Muscle of leg (tissue), 3 donors: ENCODE measurements at regions not wholly inside any gene's neighbourhood (a gene's known extent, or its start where the extent isn't known, plus 50 kb on each side); places are given as distances from the start of the nearest gene placed in this dataset.

ENCODE experiments used
- DNase-seq: peaks from one replicate; pipeline ENCODE4 v3.0.0; 2013
- H3K27ac ChIP-seq: one replicate; pipeline ENCODE4 v1.5.1; 2013; ENCODE audit warnings: mild to moderate bottlenecking, low read length, control low read depth
- H3K27me3 ChIP-seq: one replicate; pipeline ENCODE4 v1.6.1; 2013; ENCODE audit warnings: low read length; ENCODE audit not compliant: control insufficient read depth, insufficient read depth
- H3K36me3 ChIP-seq: one replicate; pipeline ENCODE4 v1.6.1; 2013; ENCODE audit warnings: low read length; ENCODE audit not compliant: control insufficient read depth, insufficient read depth
- H3K4me1 ChIP-seq: one replicate; pipeline ENCODE4 v1.6.1; 2013; ENCODE audit warnings: low read length; ENCODE audit not compliant: control insufficient read depth, insufficient read depth
- H3K4me3 ChIP-seq: one replicate; pipeline ENCODE4 v1.5.1; 2013; ENCODE audit warnings: low read length, control low read depth
- H3K9me3 ChIP-seq: replicated peaks from 2 replicates; pipeline ENCODE4 v1.6.1; 2013; ENCODE audit warnings: low read depth, low read length; ENCODE audit not compliant: control insufficient read depth
- WGBS: methylation state at CpG from one replicate; pipeline ENCODE4 v1.1.5; 2013; ENCODE audit warnings: missing lambda C conversion rate; ENCODE audit not compliant: insufficient coverage; 5-methylcytosine and 5-hydroxymethylcytosine counted together

DNA sequence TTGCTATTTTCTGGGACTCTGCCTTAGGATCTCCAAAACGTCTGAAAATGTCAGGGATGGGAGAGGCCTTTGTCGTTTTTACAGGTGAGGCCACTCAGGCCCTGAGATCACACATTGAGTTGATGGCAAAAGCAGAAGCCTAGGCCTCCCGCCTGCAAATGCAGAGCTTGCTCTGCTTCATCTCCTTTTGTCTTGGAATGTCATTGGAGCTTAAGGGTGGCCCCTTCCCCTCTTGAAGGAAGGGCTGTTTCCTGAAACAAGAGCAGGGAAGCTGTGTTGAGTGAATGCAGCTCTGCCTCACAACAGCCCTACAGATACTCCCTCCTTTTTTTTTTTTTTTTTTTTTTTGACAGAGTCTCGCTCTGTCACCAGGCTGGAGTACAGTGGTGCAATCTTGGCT, 123.5 kb downstream of the GLI2 start:
- Histone ChIP-seq H3K27ac (no peak overlapping the region), H3K9me3 (no peaks in the 10 kb centered on the region), H3K4me3 (no peak overlapping the region), H3K36me3 (peaks cover 5% of the 10 kb centered on the region), H3K4me1 (peaks cover 33% of the 10 kb centered on the region), H3K27me3 (peaks cover 3% of the 10 kb centered on the region)
- DNase-seq = peak; percentile 73
- 17% methylated on average over 1 of the region's 4 CpGs for WGBS

GRCh38 chr2:120859814-120860578, 124.3 kb downstream of the GLI2 start:
- H3K4me1 ChIP-seq = peaks cover 26% of the 10 kb centered on the region
- no peak overlapping the region for H3K4me3 ChIP-seq
- no peak overlapping the region for H3K27ac ChIP-seq
- H3K9me3 ChIP-seq = no peaks in the 10 kb centered on the region
- no peak for DNase-seq
- H3K27me3 ChIP-seq = peaks cover 3% of the 10 kb centered on the region
- WGBS = 91% methylated on average over 7 of the region's 14 CpGs
- H3K36me3 ChIP-seq = peaks cover 5% of the 10 kb centered on the region

DNA sequence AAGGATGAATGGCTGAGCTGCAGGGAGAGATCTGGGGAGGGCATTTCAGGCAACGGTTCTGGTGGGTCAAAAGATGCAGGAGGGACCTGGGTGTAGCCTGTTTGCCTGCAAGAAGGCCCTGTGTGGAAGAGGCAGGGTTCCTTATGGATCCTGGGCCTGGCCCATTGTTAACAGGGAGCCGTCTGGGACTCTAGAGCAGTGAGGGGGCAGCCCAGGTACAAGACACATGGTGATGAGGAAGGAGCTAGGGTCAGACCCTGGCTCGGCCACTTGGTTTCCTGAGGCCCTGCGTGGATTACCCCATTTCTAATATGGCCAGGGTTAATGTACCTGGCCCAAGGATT, 124.9 kb downstream of the GLI2 start:
- no peaks in the 10 kb centered on the region for H3K9me3 ChIP-seq
- peaks cover 23% of the 10 kb centered on the region for H3K4me1 ChIP-seq
- H3K27me3 ChIP-seq = peaks cover 3% of the 10 kb centered on the region
- H3K4me3 ChIP-seq = no peak overlapping the region
- 95% methylated on average over 3 of the region's 4 CpGs for WGBS
- no peak for DNase-seq
- peaks cover 5% of the 10 kb centered on the region for H3K36me3 ChIP-seq
- no peak overlapping the region for H3K27ac ChIP-seq

DNA sequence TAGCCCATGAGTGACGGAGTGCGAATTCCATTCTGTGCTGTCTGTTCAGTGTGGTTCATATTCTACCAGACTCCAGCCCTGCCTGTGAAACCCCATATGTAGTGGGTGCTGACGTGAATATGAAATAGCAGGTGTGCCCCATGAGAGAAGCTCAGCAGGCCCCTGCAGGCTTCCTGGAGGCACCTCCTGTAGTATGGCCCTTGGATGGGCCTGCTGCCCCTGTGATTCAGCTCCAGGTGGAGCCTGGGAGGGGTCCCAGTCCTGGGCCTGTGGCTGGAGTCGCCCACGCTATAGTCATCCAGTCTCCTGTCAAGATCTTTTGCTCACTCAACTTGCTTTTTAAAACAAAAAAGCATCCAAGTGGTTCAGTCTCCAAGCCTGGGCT, 125.5 kb downstream of the GLI2 start:
- H3K9me3 ChIP-seq = no peaks in the 10 kb centered on the region
- peaks cover 5% of the 10 kb centered on the region for H3K36me3 ChIP-seq
- peaks cover 3% of the 10 kb centered on the region for H3K27me3 ChIP-seq
- H3K27ac ChIP-seq = no peak overlapping the region
- 93% methylated on average over 5 of the region's 5 CpGs for WGBS
- no peak overlapping the region for H3K4me3 ChIP-seq
- no peak for DNase-seq
- H3K4me1 ChIP-seq = peaks cover 27% of the 10 kb centered on the region

DNA sequence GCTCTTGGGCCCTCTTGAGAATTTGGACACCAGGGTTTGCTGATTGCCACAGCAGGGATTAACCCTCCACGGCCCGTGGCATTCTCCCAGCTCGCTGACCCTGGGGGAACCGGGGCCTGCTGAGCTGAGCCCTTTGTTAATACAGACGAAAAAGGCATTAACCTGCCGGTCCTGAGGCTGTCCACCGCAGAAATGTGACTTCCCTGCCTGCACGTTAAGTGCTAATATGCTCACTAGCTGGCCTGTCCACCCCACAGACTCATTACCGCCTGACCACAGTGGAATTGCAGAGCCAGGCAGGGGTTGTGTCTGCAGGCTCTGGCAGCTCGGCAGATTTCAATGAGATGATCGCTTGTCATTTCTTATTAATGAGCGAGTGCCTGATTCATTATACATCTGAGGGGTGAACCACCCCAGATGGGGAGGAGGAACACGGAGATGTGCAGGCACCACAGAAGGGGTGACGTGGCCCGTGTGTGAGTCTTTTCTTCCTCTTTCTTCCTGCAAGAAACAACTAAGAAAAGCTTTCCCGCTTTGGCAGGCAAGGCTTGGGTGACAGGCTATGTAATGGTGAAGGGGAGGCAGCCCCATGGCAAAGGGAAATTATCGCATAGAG, 126.0 kb downstream of the GLI2 start:
- Histone ChIP-seq H3K4me3 (no peak overlapping the region), H3K9me3 (no peaks in the 10 kb centered on the region), H3K36me3 (peaks cover 1% of the 10 kb centered on the region), H3K4me1 (peaks cover 28% of the 10 kb centered on the region), H3K27ac (no peak overlapping the region), H3K27me3 (peaks cover 5% of the 10 kb centered on the region)
- DNase-seq = no peak
- 65% methylated on average over 14 of the region's 17 CpGs for WGBS

- H3K27ac ChIP-seq = no peak overlapping the region
These were observed 126.8 kb downstream of the GLI2 start for GRCh38 chr2:120862201-120863060.

DNA sequence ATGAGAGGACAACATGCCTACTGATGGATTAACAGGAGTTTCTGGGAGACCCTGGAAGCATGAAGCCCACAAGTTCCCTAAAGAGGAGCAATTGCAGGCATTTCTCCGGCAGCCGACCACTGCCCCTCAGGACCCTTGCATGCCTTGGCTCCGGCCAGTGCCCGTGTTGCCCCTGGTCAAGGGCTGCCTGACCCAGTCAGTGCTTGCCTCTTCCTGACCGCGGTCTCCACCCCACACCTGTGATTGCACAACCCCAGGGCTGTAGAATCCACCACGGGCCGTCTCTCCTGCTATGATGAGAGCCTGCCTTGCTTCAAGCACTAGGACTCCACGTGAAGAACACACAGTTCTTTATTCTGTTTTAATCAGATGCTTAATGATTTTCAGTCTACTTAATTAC, 127.5 kb downstream of the GLI2 start:
- H3K36me3 ChIP-seq = no peaks in the 10 kb centered on the region
- H3K4me1 ChIP-seq = peaks cover 40% of the 10 kb centered on the region
- 94% methylated on average over 4 of the region's 9 CpGs for WGBS
- no peaks in the 10 kb centered on the region for H3K9me3 ChIP-seq
- H3K27ac ChIP-seq = no peak overlapping the region
- H3K4me3 ChIP-seq = no peak overlapping the region
- DNase-seq = no peak
- H3K27me3 ChIP-seq = peaks cover 16% of the 10 kb centered on the region

More at GRCh38 chr2:120862201-120863060, 126.8 kb downstream of the GLI2 start:
- Histone ChIP-seq H3K36me3 (no peaks in the 10 kb centered on the region), H3K9me3 (no peaks in the 10 kb centered on the region), H3K4me3 (no peak overlapping the region), H3K27me3 (peaks cover 10% of the 10 kb centered on the region), H3K4me1 (peaks cover 34% of the 10 kb centered on the region)
- 87% methylated on average over 9 of the region's 18 CpGs for WGBS
- DNase-seq = no peak

DNA sequence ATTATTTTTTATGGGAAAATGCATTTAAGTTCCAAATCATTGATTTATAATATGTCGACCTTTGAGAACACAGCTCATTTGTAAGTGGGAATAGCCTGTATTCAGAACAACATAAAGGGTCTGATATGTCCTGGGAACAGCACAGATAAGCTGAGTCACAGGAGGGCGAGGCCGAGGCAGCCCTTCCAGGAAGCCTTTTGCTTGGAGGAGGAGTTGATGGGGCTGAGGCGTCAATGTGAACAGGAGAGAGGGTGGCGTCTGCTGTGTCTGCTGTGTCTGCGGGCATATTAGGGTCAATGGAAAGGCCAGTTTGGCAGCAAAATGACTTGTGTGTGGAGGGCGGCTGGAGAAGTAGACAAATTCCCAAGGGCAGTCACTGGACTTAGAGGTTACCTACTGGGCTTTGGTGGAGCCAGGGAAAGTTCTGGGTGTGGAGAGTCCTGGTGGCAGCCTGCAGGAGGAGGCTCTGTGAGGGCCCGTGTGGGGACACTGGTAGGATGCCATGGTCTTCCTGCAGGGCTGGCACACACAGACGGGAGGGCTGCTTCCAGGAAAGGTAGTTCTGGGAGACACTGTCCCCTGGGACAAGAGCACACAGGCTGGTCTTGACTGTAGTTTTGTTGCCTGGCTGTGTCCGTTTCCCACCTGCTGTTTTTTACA, 128.1 kb downstream of the GLI2 start:
- WGBS = 84% methylated on average over 9 of the region's 10 CpGs
- no peak overlapping the region for H3K4me3 ChIP-seq
- H3K27ac ChIP-seq = no peak overlapping the region
- H3K4me1 ChIP-seq = peaks cover 41% of the 10 kb centered on the region
- no peak for DNase-seq
- peaks cover 20% of the 10 kb centered on the region for H3K27me3 ChIP-seq
- H3K36me3 ChIP-seq = no peaks in the 10 kb centered on the region
- H3K9me3 ChIP-seq = no peaks in the 10 kb centered on the region

- Histone ChIP-seq H3K27me3 (peaks cover 23% of the 10 kb centered on the region), H3K4me1 (peaks cover 45% of the 10 kb centered on the region)
These were observed 129.3 kb downstream of the GLI2 start for GRCh38 chr2:120864981-120865380.

DNA sequence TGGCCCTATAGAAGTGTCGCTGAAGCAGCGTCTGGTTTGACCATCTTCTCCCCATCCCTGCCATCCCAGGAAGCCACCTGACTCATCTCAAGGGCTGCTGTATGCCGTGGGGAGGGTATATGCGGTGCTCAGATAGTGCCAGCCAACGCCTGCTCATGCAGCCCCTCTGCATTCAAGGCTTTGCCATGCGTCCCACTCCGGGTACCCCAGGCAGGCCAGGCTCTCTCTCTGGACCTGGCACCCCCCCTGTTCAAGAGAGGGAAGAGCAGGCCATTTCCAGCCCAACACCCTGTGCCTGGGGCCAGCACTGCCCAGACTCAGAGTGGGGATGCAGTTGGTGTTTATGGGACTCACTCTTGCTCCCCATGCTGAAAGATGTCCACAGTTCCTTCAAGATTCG, 130.0 kb downstream of the GLI2 start:
- peaks cover 23% of the 10 kb centered on the region for H3K27me3 ChIP-seq
- DNase-seq = no peak
- H3K4me3 ChIP-seq = no peak overlapping the region
- no peaks in the 10 kb centered on the region for H3K36me3 ChIP-seq
- H3K9me3 ChIP-seq = no peaks in the 10 kb centered on the region
- H3K27ac ChIP-seq = no peak overlapping the region
- WGBS = 86% methylated on average over 5 of the region's 8 CpGs
- peaks cover 42% of the 10 kb centered on the region for H3K4me1 ChIP-seq

More at GRCh38 chr2:120864981-120865380, 129.3 kb downstream of the GLI2 start:
- no peaks in the 10 kb centered on the region for H3K9me3 ChIP-seq
- no peak for DNase-seq
- H3K36me3 ChIP-seq = no peaks in the 10 kb centered on the region
- H3K27ac ChIP-seq = no peak overlapping the region
- WGBS = 70% methylated on average over 10 of the region's 11 CpGs
- no peak overlapping the region for H3K4me3 ChIP-seq
